Tibial nerve (tissue), 3 donors: ENCODE measurements at regions not wholly inside any gene's neighbourhood (a gene's known extent, or its start where the extent isn't known, plus 50 kb on each side); places are given as distances from the start of the nearest gene placed in this dataset.

ENCODE experiments used
- EP300 ChIP-seq, 2 donors: sonication (generic); formaldehyde crosslinking; IDR thresholded peaks; one replicate each; pipeline ENCODE4 v1.6.1; 2017; ENCODE audit warnings: antibody characterized with exemption in 2 of 2, mild to moderate bottlenecking in 1 of 2
- POLR2A ChIP-seq, 2 donors: fragments of 450-650 bp; IDR thresholded peaks; one replicate each; pipeline ENCODE4 v1.6.1; 2017; ENCODE audit warnings: antibody characterized with exemption in 2 of 2, mild to moderate bottlenecking in 2 of 2, moderate library complexity in 2 of 2

GRCh38 chr7:159237022-159237653, 92.5 kb upstream of the VIPR2 start:
- TF ChIP-seq POLR2A (IDR thresholded peaks at IDR 0.05) (no peak), EP300 (IDR thresholded peaks at IDR 0.05) (no peak)
